GM12891 (cell line): ENCODE measurements at regions not wholly inside any gene's neighbourhood (a gene's known extent, or its start where the extent isn't known, plus 50 kb on each side); places are given as distances from the start of the nearest gene placed in this dataset.
"Not testable (repeated sequence)": the region's sequence is repeated elsewhere in the genome, so short reads cannot be mapped to it uniquely, and the experiment has no call there.

Experiments
- DNase-seq: peaks from one replicate; pipeline ENCODE4 v3.0.0; 2011; ENCODE audit warnings: low spot score; ENCODE audit not compliant: insufficient read length
- FAIRE-seq: peaks from 2 replicates; lab custom pipeline; 2011; peaks lifted over from hg19 to GRCh38; lab: Jason Lieb, UNC
- PAX5 ChIP-seq: IDR thresholded peaks from 2 replicates; pipeline ENCODE4 v1.6.1; 2011; ENCODE audit warnings: low read length, moderate library complexity, mild to moderate bottlenecking; ENCODE audit not compliant: insufficient read depth, severe bottlenecking
- POLR2A ChIP-seq: IDR thresholded peaks from 2 replicates; pipeline ENCODE4 v1.6.1; 2011; ENCODE audit warnings: low read depth, low read length, control low read depth
- POLR2AphosphoS5 ChIP-seq: IDR thresholded peaks from 2 replicates; pipeline ENCODE4 v1.6.1; 2011; ENCODE audit warnings: low read depth, low read length, control low read depth
- POU2F2 ChIP-seq: IDR thresholded peaks from 2 replicates; pipeline ENCODE4 v1.6.1; 2011; ENCODE audit warnings: low read depth, mild to moderate bottlenecking, control low read depth, low read length, moderate library complexity
- SPI1 ChIP-seq: IDR thresholded peaks from 2 replicates; pipeline ENCODE4 v1.6.1; 2011; ENCODE audit warnings: low read depth, low read length, control low read depth
- TAF1 ChIP-seq: IDR thresholded peaks from 2 replicates; pipeline ENCODE4 v1.6.1; 2011; ENCODE audit warnings: low read depth, low read length, control low read depth

DNA sequence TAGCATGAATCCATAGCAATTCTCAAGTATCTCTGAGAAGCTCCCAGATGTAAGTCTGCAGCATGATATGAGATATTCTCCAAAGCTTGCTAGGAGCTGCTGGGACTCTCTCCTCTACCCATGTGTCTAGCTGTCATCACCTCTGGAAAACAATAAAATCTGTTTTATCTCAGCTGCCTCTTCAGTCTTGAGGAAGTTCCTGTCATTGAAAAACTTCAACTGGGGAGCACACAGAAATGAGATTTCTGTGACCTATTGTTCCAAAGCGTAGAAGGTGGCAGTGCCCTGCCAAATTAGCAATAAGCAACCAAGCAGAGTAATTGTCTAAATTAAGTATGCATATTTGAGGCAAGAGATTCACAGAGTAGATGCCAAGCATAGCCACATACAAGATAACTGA lies 1380.6 kb upstream of the RAG2 start:
- TF ChIP-seq POLR2A (no peak), PAX5 (no peak), POU2F2 (no peak), SPI1 (no peak), TAF1 (no peak), POLR2AphosphoS5 (no peak)
- FAIRE-seq (no peak), DNase-seq (no peak)

DNA sequence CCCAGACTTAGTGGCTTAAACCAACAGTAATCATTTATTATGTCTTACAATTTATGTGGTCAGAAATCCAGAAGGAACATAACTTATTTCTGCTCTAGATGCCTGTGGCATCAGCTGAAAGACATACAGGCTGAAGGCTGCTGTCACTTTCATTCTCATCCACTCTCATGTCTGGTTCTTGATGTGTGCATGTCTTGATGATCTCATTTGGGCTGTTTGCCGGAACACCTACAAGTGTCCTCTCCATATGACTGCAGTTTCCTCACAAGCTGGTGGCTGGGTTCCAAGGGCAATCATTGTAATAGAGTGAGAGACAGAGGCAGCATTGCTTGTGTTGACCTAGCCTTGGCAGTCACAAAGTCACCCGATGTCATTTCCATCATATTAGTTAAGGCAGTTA lies 1375.9 kb upstream of the RAG2 start:
- TF ChIP-seq TAF1 (no peak), PAX5 (no peak), POU2F2 (no peak), POLR2AphosphoS5 (no peak), SPI1 (no peak), POLR2A (no peak)
- DNase-seq (no peak), FAIRE-seq (no peak)

DNA sequence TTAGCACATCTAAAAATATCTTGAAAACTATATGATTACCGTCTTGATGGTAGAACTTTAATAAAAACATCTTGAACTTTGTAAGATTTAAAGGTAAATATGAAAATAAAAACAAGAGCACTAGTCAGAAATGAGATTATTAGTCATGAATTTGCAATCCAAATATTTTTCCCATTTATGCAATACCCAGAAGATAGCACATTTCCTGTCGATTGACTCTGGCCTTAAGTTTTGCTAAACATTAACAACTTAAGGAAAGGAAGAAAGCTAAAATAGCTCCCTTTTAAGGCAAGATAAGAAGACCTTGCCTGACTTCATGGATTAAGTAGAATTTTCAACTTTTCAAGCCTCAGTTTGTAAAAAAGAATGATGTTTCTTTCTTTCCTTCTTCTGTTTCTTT lies 1374.7 kb upstream of the RAG2 start:
- DNase-seq (no peak), FAIRE-seq (no peak)
- TF ChIP-seq TAF1 (no peak), POLR2A (no peak), POLR2AphosphoS5 (no peak), POU2F2 (no peak), PAX5 (no peak), SPI1 (no peak)

DNA sequence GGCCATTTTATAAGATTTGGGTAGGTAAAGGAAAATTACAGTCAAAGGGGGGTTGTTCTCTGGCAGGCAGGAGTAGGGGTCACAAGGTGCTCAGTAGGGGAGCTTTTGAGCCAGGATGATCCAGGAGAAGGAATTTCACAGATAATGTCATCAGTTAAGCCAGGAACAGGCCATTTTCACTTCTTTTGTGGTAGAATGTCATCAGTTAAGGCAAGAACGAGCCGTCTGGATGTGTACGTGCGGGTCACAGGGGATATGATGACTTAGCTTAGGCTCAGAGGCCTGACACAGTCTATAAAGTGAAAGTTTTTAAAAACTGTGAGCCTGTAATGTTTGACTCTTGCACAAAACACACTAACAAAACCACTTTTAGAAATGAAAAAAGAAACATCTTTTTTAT lies 1371.3 kb upstream of the RAG2 start:
- not testable (repeated sequence) for FAIRE-seq, DNase-seq

DNA sequence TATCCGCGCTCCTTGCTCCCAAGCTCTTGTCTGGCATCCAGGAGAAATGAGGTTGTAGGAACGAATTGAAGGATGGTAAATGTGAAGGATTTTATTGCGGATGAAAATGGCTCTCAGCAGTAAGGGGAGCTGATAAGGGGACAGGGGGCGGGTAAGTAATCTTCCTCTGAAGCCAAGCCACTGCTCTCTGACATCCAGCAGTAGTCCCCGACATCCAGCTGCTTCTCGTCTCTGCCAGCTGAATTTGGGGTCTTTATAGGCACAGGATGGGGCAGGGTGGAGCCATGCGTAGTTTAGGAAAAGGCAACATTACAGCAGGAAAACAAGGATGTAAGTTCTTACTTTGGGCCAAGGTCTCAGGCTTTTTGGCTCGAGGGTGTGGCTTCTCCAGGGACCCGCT lies 1370.1 kb upstream of the RAG2 start:
- DNase-seq, result no peak
- TF ChIP-seq POU2F2 (no peak), TAF1 (no peak), POLR2AphosphoS5 (no peak), SPI1 (no peak), POLR2A (no peak), PAX5 (no peak)
- no peak for FAIRE-seq

DNA sequence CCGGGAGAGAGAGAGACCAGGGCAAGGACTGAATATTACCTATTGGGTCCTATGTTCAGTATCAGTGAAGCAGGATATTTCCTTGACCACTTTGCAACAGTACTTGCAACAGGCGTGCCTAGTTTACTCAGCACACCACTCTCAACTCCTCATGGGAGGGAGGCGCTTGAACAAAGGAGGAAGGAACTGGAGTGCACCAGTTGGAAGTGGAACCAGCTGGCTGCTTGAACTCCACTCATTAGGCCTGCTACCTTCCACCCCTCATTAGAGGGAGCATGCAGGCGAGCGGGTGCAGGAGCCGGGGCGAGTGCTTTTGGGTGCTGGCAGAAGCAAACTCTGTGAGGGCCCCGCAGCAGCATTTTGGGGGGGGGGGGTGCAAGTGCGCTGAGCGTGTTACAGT lies 1369.6 kb upstream of the RAG2 start:
- FAIRE-seq, result no peak
- TF ChIP-seq SPI1 (no peak), POU2F2 (no peak), POLR2AphosphoS5 (no peak), TAF1 (no peak), PAX5 (no peak), POLR2A (no peak)
- no peak for DNase-seq

DNA sequence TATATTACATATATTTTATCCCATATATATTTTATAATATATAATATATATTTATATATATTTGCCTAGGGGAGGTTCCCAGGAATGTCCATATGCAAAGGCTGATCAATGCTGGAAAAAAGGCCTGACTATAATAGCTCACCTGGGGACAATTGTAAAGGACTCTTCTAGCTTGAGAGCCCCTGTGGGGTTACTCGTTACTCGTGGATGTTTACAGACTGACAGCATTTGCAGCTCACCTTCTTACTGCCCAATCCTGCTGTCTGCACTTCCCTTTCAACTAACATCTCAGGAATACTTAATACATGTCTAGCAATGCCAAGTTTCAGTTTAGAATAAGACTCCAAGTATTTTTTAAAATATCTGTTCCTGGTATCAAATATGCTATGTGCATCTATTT lies 1365.4 kb upstream of the RAG2 start:
- TF ChIP-seq PAX5 (no peak), TAF1 (no peak), POLR2A (no peak), POU2F2 (no peak), POLR2AphosphoS5 (no peak), SPI1 (no peak)
- FAIRE-seq (no peak), DNase-seq (no peak)

DNA sequence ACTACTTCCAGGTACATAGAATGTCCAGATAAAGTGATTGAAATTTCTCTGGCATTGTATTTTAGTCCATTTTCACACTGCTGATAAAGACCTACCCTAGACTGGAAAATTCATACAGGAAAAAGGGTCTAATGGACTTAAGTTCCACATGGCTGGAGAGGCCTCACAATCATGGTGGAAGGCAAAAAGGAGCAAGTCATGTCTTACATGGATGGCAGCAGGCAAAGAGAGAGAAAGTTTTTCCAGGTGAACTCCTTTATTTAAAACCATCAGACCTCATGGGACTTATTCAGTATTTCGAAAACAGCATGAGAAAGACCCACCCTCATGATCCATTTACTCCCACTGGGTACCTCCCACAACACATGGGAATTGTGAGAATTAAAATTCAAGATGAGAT lies 1359.7 kb upstream of the RAG2 start:
- TF ChIP-seq TAF1 (no peak), POU2F2 (no peak), SPI1 (no peak), POLR2AphosphoS5 (no peak), PAX5 (no peak), POLR2A (no peak)
- DNase-seq (no peak), FAIRE-seq (no peak)

DNA sequence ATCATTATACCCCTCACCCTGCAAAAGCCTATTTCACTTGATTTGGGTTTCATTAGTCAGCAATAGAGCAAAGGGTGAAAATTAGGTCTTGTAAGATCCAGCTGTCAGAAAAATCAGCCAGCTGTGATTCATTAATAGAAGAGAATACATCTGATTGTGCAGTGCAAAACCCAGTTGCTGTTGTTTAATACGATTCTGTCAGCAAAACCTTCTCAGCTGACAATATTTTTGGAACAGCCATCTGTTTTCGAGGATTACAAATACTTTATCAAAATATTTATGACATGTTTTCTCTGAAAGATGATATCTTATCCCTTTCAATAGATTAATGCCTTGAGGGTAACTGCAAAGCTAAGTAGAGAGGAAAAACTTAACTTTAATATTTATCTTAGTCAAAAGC lies 1354.0 kb upstream of the RAG2 start:
- DNase-seq, result no peak
- no peak for TF ChIP-seq POLR2AphosphoS5
- no peak for TF ChIP-seq SPI1
- TF ChIP-seq POLR2A, result no peak
- no peak for TF ChIP-seq TAF1
- no peak for TF ChIP-seq PAX5
- no peak for TF ChIP-seq POU2F2
- FAIRE-seq, result no peak

DNA sequence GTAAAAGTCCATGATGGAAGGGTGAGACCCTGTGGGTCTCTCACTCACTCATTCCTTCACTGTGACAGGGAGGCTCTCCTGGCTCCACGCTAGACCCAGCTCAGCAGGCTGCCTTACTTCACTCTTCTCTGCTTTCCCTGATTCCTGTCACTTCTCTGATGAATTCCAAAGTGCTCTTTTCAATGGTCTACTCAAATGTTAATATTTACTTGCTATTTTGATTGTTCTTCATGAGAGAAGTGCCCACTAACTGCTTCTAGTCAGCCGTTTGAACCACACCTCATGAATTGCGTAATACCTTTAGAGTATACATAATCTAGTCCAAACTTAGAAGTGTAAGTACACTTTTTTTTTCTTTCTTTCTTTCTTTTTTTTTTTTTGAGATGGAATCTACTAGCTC lies 1350.2 kb upstream of the RAG2 start:
- DNase-seq, result no peak
- FAIRE-seq, result no peak
- no peak for TF ChIP-seq POU2F2
- no peak for TF ChIP-seq PAX5
- no peak for TF ChIP-seq POLR2AphosphoS5
- no peak for TF ChIP-seq TAF1
- no peak for TF ChIP-seq POLR2A
- TF ChIP-seq SPI1, result no peak
